NK-92 treated with Interleukin-12 subunit alpha and Interleukin-12 subunit beta, amount 100 ng/mL, for 24 hours (cell line): ENCODE measurements at regions not wholly inside any gene's neighbourhood (a gene's known extent, or its start where the extent isn't known, plus 50 kb on each side); places are given as distances from the start of the nearest gene placed in this dataset.
"Not testable (repeated sequence)": the region's sequence is repeated elsewhere in the genome, so short reads cannot be mapped to it uniquely, and the experiment has no call there.

Experiments
- DNase-seq: peaks from one replicate; lab custom pipeline; 2025; lab: John Stamatoyannopoulos, UW

GRCh38 chr4:112015960-112016359 lies 129.3 kb upstream of the FAM241A start:
- DNase-seq, result no peak

DNA sequence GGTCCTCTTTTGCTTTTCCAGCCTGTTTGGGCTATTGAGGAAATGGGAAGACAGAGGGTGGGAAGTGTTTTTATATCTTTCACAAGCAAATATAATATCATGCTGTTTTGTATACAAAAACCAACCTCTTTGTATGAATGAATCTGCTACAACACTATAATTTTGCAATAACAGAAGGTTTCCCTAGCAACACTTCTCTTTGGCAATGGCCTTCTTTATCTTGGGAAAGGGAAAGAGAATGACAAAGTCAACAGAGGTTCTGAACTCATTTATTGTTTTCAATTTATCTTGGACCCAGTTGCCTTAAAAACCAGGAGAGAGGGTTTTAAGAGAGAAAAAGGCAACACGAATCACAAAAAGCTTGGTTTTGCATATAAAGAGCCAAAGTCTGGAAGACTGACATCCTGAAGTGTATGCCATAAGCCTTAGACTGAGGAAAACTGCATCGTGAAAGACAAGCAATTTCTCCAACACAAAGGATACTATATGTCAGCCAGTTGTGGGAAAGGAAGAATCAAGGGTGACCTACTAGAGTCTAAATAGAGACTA lies 121.8 kb upstream of the FAM241A start:
- no peak for DNase-seq

DNA sequence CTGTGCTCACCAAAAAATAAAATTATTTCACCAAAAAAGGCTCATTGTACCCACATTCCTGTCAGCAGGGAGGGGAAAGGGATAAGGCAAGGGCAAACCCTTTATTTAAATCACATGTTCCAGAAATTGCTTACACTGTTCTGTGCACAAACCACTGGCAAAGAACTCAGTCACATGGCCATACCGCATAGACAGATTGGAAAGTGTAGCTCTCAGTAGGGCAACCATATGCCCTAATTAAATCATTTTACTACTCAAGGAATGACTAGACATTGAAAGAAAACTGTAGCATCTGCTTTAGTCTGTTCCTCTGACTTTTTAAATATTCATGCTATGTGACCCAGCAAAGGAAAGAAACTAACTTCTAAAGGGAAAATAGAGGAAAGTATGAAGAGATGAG lies 119.2 kb upstream of the FAM241A start:
- no peak for DNase-seq

DNA sequence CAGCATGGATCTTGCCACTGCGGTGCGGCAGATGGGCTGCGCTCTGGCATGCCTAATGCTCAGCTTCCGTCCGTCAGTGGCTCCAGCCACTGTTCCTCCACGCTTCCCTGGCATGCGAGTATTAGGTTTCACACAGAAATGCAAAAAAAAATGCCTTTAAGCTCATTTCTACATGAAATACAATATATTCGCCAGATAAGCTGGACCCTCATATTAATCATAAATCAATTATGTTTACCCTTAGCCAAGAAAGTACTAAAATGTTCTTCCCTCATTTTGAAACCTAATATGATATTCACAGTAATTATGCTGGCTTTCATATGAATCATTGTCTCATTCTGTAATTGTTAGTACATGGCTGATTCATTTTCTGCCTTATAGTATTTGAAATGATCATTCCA lies 115.5 kb upstream of the FAM241A start:
- no peak for DNase-seq

GRCh38 chr4:112031712-112032328 lies 113.4 kb upstream of the FAM241A start:
- no peak for DNase-seq

- DNase-seq, result no peak
Measured at GRCh38 chr4:112036886-112037285, 108.4 kb upstream of the FAM241A start.

DNA sequence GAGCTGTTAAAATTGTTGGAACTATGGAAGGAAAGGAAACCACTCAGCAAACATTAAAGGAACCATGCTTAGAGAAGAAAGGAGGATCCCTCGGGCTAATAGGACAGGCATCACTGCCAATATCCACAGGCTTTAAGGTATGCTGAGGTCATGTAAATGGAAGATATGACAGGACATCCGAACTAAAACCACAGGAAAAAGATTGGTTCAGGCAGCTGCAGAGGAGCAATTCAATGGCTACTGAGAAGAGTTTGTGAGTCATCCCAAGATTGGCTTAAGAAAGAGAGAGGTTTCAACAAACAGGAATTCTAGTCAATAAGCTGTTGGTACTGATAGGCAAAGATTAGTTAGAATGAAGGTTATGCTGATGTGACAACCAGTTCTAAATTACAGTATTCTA lies 106.4 kb upstream of the FAM241A start:
- DNase-seq, result no peak

DNA sequence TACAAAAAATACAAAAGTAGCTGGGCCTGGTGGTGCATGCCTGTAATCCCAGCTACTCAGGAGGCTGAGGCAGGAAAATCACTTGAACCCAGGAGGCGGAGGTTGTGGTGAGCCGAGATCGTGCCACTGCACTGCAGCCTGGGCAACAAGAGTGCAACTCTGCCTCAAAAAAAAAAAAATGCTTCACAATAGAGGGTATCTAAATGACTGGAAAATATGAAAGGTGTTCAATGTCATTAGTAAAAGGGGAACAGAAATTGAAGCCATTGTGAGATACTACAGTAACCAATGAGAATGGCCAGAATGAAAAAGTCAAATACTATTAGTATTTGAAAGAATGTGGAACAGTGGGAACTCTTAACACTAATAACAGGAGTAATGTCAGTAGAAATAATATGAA lies 96.1 kb upstream of the FAM241A start:
- DNase-seq, result not testable (repeated sequence)

DNA sequence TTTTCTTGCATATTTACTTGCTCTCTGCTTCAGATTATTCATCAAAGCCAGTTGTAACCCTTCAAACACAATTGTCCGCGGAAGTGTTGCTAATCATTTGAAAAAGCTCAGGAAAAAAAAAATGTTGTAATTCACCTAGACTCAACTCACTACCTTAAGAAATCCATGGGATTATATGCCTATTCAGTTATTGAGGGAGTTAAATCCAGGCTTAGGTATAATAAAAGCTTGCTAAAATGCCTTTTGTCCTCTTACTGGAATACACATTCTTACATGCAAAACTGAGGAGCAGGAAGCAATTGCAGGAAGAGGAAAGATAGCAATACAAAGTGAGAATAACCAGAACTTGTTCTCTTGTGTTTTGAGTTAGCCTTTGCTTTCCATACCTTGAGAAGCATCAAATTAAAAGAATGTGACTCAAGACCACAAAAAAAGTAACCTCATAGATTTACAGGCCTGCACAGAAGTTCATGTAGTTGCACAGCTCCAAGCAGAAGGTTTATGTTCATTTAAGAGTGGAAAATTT lies 91.4 kb upstream of the FAM241A start:
- no peak for DNase-seq

GRCh38 chr4:112055100-112055499 lies 90.2 kb upstream of the FAM241A start:
- DNase-seq, result no peak

DNA sequence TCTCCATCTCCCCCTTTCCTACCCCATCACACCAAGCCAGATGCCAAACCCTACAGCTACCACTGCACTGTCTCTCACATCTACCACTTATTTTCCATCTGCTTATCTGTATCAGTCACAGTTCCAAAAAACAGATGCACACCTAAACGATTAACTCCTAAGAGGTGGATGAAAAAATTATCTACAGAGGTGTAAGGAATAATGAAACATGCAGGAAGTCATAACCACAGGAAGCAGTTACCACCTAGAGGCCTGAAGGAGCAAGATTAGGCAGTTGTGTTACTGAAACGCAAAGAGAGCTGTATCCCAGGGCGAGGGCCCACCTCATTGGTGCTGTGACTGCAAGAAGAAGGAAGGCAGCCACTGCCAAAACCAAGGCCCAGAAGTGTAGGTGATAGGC lies 87.8 kb upstream of the FAM241A start:
- no peak for DNase-seq

- no peak for DNase-seq
Measured at GRCh38 chr4:112058433-112058832, 86.8 kb upstream of the FAM241A start.

DNA sequence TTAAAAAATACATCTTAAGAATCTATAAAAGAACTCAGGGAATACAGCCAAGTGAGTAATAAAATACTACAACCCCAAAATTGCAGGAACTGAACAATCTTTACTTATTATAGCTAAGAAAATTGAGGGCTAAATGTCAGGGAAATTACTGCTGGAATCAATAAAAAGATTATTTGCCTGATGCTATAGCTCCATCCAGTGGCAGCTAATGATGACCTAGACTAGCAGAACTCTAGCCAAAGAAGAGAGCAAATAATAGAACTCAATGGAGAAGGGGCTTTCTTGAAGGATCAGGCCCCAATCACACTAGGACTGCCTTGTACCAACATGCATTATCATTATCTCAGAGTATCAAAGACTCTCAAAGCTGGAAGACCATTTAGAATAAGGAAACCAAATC lies 85.0 kb upstream of the FAM241A start:
- DNase-seq, result no peak

DNA sequence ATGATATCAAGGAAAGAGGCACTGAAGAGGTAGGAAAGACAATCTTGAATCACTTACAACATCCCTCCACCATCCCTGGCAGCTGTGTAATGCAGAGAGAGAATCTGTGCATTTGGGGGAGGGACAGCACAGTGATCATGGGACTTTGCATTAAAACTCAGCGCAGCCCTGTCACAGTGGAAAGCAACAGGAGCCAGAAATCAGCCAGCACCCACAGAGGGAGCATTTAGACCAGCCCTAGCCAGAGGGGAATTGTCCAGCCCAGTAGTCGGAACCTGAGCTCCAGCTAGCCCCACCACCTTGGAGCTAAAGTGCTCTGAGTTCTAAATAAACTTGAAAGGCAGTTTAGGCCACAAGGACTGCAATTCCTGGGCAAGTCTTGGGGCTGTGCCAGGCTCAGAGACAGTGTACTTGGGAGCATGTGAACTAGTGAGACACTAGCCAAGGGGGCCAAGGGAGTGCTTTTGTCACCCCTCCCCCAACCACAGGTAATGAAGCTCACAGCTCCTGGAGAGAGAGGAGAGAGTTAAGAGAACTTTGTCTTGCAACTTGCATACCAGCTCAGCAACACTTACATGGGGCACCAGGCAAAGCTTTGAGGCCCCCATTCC lies 83.9 kb upstream of the FAM241A start:
- no peak for DNase-seq

DNA sequence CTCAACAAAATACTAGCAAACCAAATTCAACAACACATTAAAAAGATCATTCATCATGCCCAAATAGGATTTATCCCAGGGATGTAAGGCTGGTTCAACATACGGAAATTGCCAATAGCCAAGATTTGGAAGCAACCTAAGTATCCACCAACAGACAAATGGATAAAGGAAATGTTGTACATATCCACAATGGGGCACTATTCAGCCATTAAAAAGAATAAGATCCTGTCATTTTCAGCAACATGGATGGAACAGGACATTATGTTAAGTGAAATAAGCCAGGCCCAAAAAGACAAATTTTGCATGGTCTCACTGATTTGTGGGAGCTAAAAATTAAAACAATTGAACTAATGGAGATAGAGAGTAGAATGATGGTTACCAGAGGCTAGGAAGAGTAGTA lies 82.0 kb upstream of the FAM241A start:
- DNase-seq, result no peak

DNA sequence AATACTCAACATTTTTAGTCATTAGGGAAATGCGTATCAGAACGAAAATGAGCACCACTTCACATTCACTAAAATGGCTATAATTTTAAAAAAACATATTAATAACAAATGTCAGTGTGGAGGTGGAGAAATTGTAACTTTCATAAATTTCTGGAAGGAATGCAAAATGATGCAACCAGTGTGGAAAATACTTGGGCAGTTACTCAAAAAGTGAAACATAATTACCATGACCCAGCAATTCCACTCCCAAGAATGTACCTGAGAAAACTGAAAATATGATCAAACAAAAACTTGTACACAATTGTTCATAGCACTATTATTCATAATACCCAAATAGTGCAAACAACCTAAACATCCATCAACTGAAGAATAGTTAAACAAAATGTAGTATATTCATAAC lies 76.1 kb upstream of the FAM241A start:
- DNase-seq, result no peak

DNA sequence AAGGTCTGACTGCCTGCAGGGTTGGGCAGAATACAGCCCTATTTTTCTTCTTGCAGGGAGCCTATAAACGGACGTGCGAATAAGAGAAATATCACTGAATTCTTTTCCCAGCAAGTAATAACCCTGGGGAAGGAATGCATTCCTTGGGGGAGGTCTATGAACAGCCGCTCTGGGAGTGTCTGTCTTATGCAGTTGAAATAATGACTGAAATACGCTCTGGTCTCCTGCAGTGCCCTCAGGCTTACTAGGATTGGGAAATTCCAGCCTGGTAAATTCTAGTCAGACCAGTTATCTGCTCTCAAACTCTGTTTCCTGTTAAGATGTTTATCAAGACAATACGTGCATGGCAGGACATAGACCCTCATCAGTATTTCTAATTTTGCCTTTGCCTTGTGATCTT lies 72.1 kb upstream of the FAM241A start:
- DNase-seq, result no peak

DNA sequence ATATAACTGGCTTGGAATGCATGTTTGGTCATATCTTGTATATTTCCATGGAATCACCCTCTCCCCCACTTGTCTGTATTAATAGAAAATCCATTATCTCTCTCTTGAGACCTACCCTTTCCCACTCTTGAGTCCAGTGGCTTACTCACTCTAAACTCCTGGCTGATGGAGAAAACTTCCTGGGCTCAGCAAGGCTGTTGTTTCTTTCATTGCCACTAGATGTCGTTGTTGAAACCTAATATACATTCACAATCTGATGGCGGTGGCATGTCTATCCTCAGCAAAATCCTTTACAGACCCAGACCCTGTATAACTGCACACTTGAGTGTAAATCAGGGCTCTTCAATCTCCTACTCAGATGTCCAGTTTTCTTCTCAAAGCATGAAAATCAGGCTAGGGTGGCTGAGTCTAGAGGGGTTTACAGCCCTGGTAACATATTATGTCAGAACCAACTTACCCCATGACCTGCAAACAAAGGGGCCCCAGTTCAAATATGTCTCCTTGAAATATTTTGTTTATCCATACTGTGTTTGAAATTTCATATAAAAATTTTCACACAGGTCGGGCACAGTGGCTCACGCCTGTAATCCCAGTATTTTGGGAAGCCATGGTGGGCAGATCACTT lies 70.0 kb upstream of the FAM241A start:
- no peak for DNase-seq

- DNase-seq, result no peak
Measured at GRCh38 chr4:112075906-112076305, 69.3 kb upstream of the FAM241A start.

DNA sequence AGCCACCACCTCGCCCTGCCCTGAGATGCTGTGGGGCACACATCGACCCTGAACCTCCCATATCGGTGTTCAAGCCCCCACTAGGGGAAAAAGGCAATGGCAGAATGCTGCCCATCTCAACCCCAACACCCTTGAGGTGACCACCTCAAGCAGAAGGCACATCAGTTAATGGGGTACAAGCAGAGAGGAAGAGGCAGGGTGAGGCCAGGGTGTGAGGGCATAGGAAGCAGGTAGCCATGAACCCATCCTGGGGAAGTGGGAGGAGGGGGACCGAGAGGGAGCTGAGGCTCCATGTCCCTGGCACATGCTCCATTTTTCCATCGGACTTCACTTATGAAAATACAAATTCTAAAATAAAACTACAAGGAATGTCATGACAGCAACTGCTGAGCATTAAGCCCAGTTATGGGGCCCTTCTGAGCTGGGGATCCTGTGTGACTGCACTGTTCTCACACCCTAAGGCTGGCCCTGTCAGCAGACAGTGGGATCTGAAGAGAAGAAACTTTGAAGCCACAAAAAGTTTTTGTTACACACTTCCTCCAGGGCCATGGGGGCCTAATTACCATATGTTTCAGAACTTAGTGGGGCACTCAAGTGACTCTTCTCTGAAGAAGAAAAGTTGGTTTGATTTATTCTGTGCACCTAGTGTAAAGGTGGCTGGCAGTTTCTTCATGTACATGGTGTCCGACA lies 68.2 kb upstream of the FAM241A start:
- DNase-seq, result no peak

- no peak for DNase-seq
Measured at GRCh38 chr4:112077743-112078142, 67.5 kb upstream of the FAM241A start.

GRCh38 chr4:112082954-112083586 lies 62.2 kb upstream of the FAM241A start:
- DNase-seq, result no peak
